Endothelial cell (in vitro differentiated cells): ENCODE measurements at regions not wholly inside any gene's neighbourhood (a gene's known extent, or its start where the extent isn't known, plus 50 kb on each side); places are given as distances from the start of the nearest gene placed in this dataset.

ENCODE experiments used
- DNase-seq: peaks from one replicate; pipeline ENCODE4 v3.0.0; 2021; ENCODE audit warnings: low spot score
- H3K27ac Mint-ChIP-seq: one replicate; pipeline ENCODE4 v1.8.0; 2021; ENCODE audit warnings: mixed read lengths, inconsistent platforms; ENCODE audit not compliant: unreplicated experiment
- H3K27me3 Mint-ChIP-seq: one replicate; pipeline ENCODE4 v1.8.0; 2021; ENCODE audit warnings: mild to moderate bottlenecking, moderate library complexity, mixed read lengths, inconsistent platforms; ENCODE audit not compliant: unreplicated experiment
- H3K36me3 Mint-ChIP-seq: one replicate; pipeline ENCODE4 v1.8.0; 2021; ENCODE audit warnings: mild to moderate bottlenecking, low read depth, mixed read lengths, inconsistent platforms; ENCODE audit not compliant: unreplicated experiment
- H3K4me1 Mint-ChIP-seq: one replicate; pipeline ENCODE4 v1.8.0; 2021; ENCODE audit warnings: mild to moderate bottlenecking, mixed read lengths, inconsistent platforms; ENCODE audit not compliant: unreplicated experiment
- H3K4me3 Mint-ChIP-seq: one replicate; pipeline ENCODE4 v1.8.0; 2021; ENCODE audit warnings: mild to moderate bottlenecking, mixed read lengths, inconsistent platforms; ENCODE audit not compliant: unreplicated experiment
- H3K9me3 Mint-ChIP-seq: one replicate; pipeline ENCODE4 v1.8.0; 2021; ENCODE audit warnings: mixed read lengths, inconsistent platforms; ENCODE audit not compliant: unreplicated experiment
- TF ChIP-seq, protein P1 (sequence below): fragments of 200-600 bp; sonication (generic); IDR thresholded peaks from one replicate; pipeline ENCODE4 v1.5.0; 2021; ENCODE audit warnings: antibody characterized with exemption; ENCODE audit not compliant: unreplicated experiment

DNA sequence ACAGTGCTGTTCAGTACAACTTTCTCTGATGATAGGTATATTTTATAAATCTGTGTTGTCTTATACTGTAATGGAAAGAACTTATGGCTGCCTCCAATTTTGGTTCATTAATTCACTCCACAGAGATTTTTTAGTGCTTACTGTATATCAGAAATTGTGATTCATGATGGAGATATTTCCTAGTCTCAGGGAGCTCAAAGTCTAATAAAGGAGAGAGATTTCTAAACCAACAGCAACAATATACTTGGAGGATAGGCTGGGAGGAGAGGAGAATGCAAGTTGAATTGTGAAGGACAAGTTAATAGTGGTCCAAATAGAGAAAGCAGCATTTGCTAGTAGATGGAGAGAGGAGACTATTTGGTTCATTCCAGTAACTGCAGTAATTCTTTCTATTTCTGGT is 63.5 kb downstream of the TANC2 start:
- no peaks in the 10 kb centered on the region for H3K27me3 Mint-ChIP-seq
- H3K4me1 Mint-ChIP-seq, result peaks cover 4% of the 10 kb centered on the region
- TF ChIP-seq, protein P1, sequence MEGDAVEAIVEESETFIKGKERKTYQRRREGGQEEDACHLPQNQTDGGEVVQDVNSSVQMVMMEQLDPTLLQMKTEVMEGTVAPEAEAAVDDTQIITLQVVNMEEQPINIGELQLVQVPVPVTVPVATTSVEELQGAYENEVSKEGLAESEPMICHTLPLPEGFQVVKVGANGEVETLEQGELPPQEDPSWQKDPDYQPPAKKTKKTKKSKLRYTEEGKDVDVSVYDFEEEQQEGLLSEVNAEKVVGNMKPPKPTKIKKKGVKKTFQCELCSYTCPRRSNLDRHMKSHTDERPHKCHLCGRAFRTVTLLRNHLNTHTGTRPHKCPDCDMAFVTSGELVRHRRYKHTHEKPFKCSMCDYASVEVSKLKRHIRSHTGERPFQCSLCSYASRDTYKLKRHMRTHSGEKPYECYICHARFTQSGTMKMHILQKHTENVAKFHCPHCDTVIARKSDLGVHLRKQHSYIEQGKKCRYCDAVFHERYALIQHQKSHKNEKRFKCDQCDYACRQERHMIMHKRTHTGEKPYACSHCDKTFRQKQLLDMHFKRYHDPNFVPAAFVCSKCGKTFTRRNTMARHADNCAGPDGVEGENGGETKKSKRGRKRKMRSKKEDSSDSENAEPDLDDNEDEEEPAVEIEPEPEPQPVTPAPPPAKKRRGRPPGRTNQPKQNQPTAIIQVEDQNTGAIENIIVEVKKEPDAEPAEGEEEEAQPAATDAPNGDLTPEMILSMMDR, result no peak
- H3K4me3 Mint-ChIP-seq, result no peak overlapping the region
- DNase-seq, result no peak
- no peaks in the 10 kb centered on the region for H3K9me3 Mint-ChIP-seq
- H3K36me3 Mint-ChIP-seq, result peaks cover 4% of the 10 kb centered on the region
- H3K27ac Mint-ChIP-seq, result no peak overlapping the region

- no peaks in the 10 kb centered on the region for H3K4me1 Mint-ChIP-seq
- no peaks in the 10 kb centered on the region for H3K9me3 Mint-ChIP-seq
- H3K36me3 Mint-ChIP-seq, result peaks cover 4% of the 10 kb centered on the region
- H3K27ac Mint-ChIP-seq, result no peak overlapping the region
- TF ChIP-seq, protein P1, result no peak
- no peaks in the 10 kb centered on the region for H3K27me3 Mint-ChIP-seq
- DNase-seq, result no peak
- peak overlapping the region; percentile 17 for H3K4me3 Mint-ChIP-seq
Measured at GRCh38 chr17:63032142-63032541, 66.1 kb downstream of the TANC2 start.

- H3K36me3 Mint-ChIP-seq, result peaks cover 4% of the 10 kb centered on the region
- H3K27me3 Mint-ChIP-seq, result no peaks in the 10 kb centered on the region
- TF ChIP-seq, protein P1, result no peak
- no peaks in the 10 kb centered on the region for H3K4me1 Mint-ChIP-seq
- H3K4me3 Mint-ChIP-seq, result no peak overlapping the region
- H3K27ac Mint-ChIP-seq, result no peak overlapping the region
- no peaks in the 10 kb centered on the region for H3K9me3 Mint-ChIP-seq
- no peak for DNase-seq
Measured at GRCh38 chr17:63033142-63033541, 67.1 kb downstream of the TANC2 start.

- no peaks in the 10 kb centered on the region for H3K27me3 Mint-ChIP-seq
- DNase-seq, result no peak
- peaks cover 2% of the 10 kb centered on the region for H3K4me1 Mint-ChIP-seq
- no peak overlapping the region for H3K4me3 Mint-ChIP-seq
- TF ChIP-seq, protein P1, result no peak
- H3K36me3 Mint-ChIP-seq, result peaks cover 4% of the 10 kb centered on the region
- H3K9me3 Mint-ChIP-seq, result no peaks in the 10 kb centered on the region
- no peak overlapping the region for H3K27ac Mint-ChIP-seq
Measured at GRCh38 chr17:63035271-63035670, 69.2 kb downstream of the TANC2 start.

DNA sequence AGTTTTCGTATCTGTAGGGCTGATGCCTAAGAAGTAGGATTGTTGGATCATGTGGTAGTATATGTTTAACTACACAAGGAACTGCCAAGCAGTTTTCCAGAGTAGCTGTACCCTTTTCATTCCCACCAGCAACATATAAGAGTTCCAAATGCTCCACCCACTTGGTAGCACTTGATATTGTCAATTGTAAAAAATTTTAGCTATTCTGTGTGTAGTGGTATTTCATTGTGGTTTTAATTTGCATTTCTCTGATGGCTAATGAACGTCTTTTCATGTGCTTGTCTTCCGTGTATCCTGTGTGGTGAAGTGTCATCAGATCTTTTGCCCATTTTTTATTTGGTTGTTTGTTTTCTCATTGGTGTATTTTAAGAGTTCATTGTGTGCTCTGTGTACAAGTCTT is 69.7 kb downstream of the TANC2 start:
- no peak for DNase-seq
- peaks cover 2% of the 10 kb centered on the region for H3K4me1 Mint-ChIP-seq
- H3K36me3 Mint-ChIP-seq, result peaks cover 4% of the 10 kb centered on the region
- H3K27me3 Mint-ChIP-seq, result no peaks in the 10 kb centered on the region
- H3K4me3 Mint-ChIP-seq, result no peak overlapping the region
- H3K27ac Mint-ChIP-seq, result no peak overlapping the region
- TF ChIP-seq, protein P1, result no peak
- no peaks in the 10 kb centered on the region for H3K9me3 Mint-ChIP-seq
